ENCODE measurements at regions not wholly inside any gene's neighbourhood (a gene's known extent, or its start where the extent isn't known, plus 50 kb on each side); places are given as distances from the start of the nearest gene placed in this dataset.
"Not testable (repeated sequence)": the region's sequence is repeated elsewhere in the genome, so short reads cannot be mapped to it uniquely, and the experiment has no call there.

GRCh38 chr14:65153101-65153500 is 50.8 kb upstream of the MAX start:
- no peak for DNase-seq

- no peak for DNase-seq
Measured at GRCh38 chr14:65156568-65157366, 54.5 kb upstream of the MAX start.

- DNase-seq, result no peak
Measured at GRCh38 chr14:65159281-65160062, 57.2 kb upstream of the MAX start.

- no peak for DNase-seq
Measured at GRCh38 chr14:65160091-65160490, 57.8 kb upstream of the MAX start.

GRCh38 chr14:65162031-65162430 is 59.7 kb upstream of the MAX start:
- DNase-seq, result no peak

GRCh38 chr14:65164068-65164824 is 61.9 kb upstream of the MAX start:
- peak; percentile 77 for DNase-seq

GRCh38 chr14:65164825-65165135 is 62.5 kb upstream of the MAX start:
- DNase-seq, result no peak

- peak; percentile 78 for DNase-seq
Measured at GRCh38 chr14:65167072-65167645, 64.8 kb upstream of the MAX start.

- DNase-seq, result peak; percentile 39
Measured at GRCh38 chr14:65168840-65169239, 66.5 kb upstream of the MAX start.

- DNase-seq, result no peak
Measured at GRCh38 chr14:65169351-65169750, 67.0 kb upstream of the MAX start.

- DNase-seq, result no peak
Measured at GRCh38 chr14:65170318-65170717, 68.0 kb upstream of the MAX start.

GRCh38 chr14:65170768-65171507 is 68.6 kb upstream of the MAX start:
- peak; percentile 77 for DNase-seq

GRCh38 chr14:65173973-65174693 is 71.8 kb upstream of the MAX start:
- DNase-seq, result peak; percentile 11

GRCh38 chr14:65174783-65175182 is 72.5 kb upstream of the MAX start:
- DNase-seq, result no peak

- no peak for DNase-seq
Measured at GRCh38 chr14:65177551-65177950, 75.2 kb upstream of the MAX start.

GRCh38 chr14:65179231-65179630 is 76.9 kb upstream of the MAX start:
- not testable (repeated sequence) for DNase-seq

- DNase-seq, result no peak
Measured at GRCh38 chr14:65179918-65180724, 77.8 kb upstream of the MAX start.

- DNase-seq, result no peak
Measured at GRCh38 chr14:65180725-65181025, 78.4 kb upstream of the MAX start.

GRCh38 chr14:65184032-65184764 is 81.9 kb upstream of the MAX start:
- DNase-seq, result no peak

GRCh38 chr14:65185829-65186228 is 83.5 kb upstream of the MAX start:
- DNase-seq, result no peak

Measured in hematopoietic multipotent progenitor cell treated with erythropoietin and hydrocortisone succinate and interleukin-3 and kit ligand, for 4 days (in vitro differentiated cells).